Transverse colon (tissue), 4 donors: ENCODE measurements at regions not wholly inside any gene's neighbourhood (a gene's known extent, or its start where the extent isn't known, plus 50 kb on each side); places are given as distances from the start of the nearest gene placed in this dataset.

ENCODE experiments used
- DNase-seq: peaks from one replicate; pipeline ENCODE4 v3.0.0-alpha.2; 2019
- H3K27ac ChIP-seq, 4 donors: fragments of 200-600 bp; sonication (generic); 2 replicates each; pipeline ENCODE4 v1.5.1; 2016 to 2018; ENCODE audit warnings: inconsistent platforms in 4 of 4
- H3K27me3 ChIP-seq: fragments of 200-600 bp; sonication (generic); 2 replicates; pipeline ENCODE4 v1.5.1; 2017; ENCODE audit warnings: inconsistent platforms
- H3K36me3 ChIP-seq, 4 donors: fragments of 200-600 bp; sonication (generic); 2 replicates each; pipeline ENCODE4 v1.5.1; 2017 to 2019; ENCODE audit warnings: inconsistent platforms in 4 of 4
- H3K4me1 ChIP-seq, 4 donors: fragments of 200-600 bp; sonication (generic); 2 replicates each; pipeline ENCODE4 v1.5.1; 2017 to 2020; ENCODE audit warnings: inconsistent platforms in 4 of 4
- H3K4me3 ChIP-seq, 4 donors: fragments of 200-600 bp; sonication (generic); 1 replicate in 1 of 4; 2 replicates in 3 of 4; pipeline versions ENCODE4 v1.5.1 to v1.6.1; 2017 to 2019; ENCODE audit warnings: inconsistent platforms in 4 of 4
- H3K9me3 ChIP-seq, 2 donors: fragments of 200-600 bp; sonication (generic); 2 replicates each; pipeline ENCODE4 v1.5.1; 2017 to 2019; ENCODE audit warnings: inconsistent platforms in 2 of 2
- EP300 ChIP-seq: sonication (generic); formaldehyde crosslinking; IDR thresholded peaks from one replicate; pipeline ENCODE4 v1.6.1; 2017; ENCODE audit warnings: antibody characterized with exemption, low read depth
- POLR2A ChIP-seq: fragments of 450-650 bp; IDR thresholded peaks from one replicate; pipeline ENCODE4 v1.6.1; 2016; ENCODE audit warnings: antibody characterized with exemption, mild to moderate bottlenecking, moderate library complexity
- POLR2AphosphoS5 ChIP-seq, 3 donors: sonication (generic); formaldehyde crosslinking; IDR thresholded peaks; one replicate each; pipeline ENCODE4 v1.6.1; 2016; ENCODE audit warnings: antibody characterized with exemption in 3 of 3
- WGBS, 2 donors: methylation state at CpG; one replicate each; pipeline ENCODE4 v1.1.5; 2018; ENCODE audit warnings: low coverage in 1 of 2; 5-methylcytosine and 5-hydroxymethylcytosine counted together
- in situ Hi-C, 4 donors: fragments of 200-750 bp; cut with MboI; loops; one replicate each; pipeline versions ENCODE4 v1.15.0 to v1.15.1; 2017; ENCODE audit warnings: low sequenced_read_pairs in 3 of 4, low pct_ligation_motif_present in 1 of 4, low pct_unique_long_range_greater_than_20kb in 1 of 4
- intact Hi-C: fragments of 100-400 bp; cut with DNase I; formaldehyde crosslinking; loops from one replicate; pipeline ENCODE4 v1.15.1; 2023; ENCODE audit warnings: low total_unique reads
- TF ChIP-seq, protein P1 (sequence below), 5 experiments: fragments of 200-600 bp in 3 of 5; fragments of 450-650 bp in 2 of 5; sonication (generic) in 3 of 5; IDR thresholded peaks; 1 replicate in 2 of 5; 2 replicates in 3 of 5; pipeline ENCODE4 v1.5.1; 2016 to 2017; ENCODE audit warnings: antibody characterized with exemption in 5 of 5, inconsistent platforms in 3 of 5, mild to moderate bottlenecking in 2 of 5, moderate library complexity in 1 of 5

DNA sequence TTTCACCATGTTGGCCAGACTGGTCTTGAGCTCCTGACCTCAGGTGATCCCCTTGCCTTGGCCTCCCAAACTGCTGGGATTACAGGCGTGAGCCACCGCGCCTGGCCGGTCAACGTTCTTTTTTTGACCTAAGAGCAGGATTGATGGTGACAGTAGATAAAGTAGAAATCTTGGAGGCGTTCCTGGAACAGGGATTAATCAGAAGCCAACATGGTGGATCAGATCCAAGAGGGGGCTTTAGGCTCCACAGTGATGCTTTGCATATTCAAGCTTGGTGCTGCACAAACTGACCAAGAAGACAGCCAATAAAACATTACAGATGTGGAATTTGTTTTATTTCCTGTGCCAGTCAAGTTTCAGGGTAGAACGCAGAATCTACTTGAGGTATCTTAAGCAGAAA is 271.2 kb downstream of the FGF9 start:
- H3K27me3 ChIP-seq, result no peaks in the 10 kb centered on the region
- in situ Hi-C loops (no loop called here), intact Hi-C loops (no loop called here)
- H3K4me3 ChIP-seq, result no peak overlapping the region
- no peak overlapping the region for H3K27ac ChIP-seq
- DNase-seq, result no peak
- H3K4me1 ChIP-seq, result no peaks in the 10 kb centered on the region
- no peak for TF ChIP-seq POLR2A
- no peak for TF ChIP-seq EP300
- no peak for TF ChIP-seq POLR2AphosphoS5 (IDR thresholded peaks at IDR 0.05)
- TF ChIP-seq, protein P1, sequence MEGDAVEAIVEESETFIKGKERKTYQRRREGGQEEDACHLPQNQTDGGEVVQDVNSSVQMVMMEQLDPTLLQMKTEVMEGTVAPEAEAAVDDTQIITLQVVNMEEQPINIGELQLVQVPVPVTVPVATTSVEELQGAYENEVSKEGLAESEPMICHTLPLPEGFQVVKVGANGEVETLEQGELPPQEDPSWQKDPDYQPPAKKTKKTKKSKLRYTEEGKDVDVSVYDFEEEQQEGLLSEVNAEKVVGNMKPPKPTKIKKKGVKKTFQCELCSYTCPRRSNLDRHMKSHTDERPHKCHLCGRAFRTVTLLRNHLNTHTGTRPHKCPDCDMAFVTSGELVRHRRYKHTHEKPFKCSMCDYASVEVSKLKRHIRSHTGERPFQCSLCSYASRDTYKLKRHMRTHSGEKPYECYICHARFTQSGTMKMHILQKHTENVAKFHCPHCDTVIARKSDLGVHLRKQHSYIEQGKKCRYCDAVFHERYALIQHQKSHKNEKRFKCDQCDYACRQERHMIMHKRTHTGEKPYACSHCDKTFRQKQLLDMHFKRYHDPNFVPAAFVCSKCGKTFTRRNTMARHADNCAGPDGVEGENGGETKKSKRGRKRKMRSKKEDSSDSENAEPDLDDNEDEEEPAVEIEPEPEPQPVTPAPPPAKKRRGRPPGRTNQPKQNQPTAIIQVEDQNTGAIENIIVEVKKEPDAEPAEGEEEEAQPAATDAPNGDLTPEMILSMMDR (IDR thresholded peaks at IDR 0.05), result no peak
- H3K9me3 ChIP-seq, result peaks cover 11 to 24% of the 10 kb centered on the region in 2 donors
- no peaks in the 10 kb centered on the region for H3K36me3 ChIP-seq
- 86 to 98% methylated on average over 6 to 7 of the region's 7 CpGs for WGBS, 2 donors

DNA sequence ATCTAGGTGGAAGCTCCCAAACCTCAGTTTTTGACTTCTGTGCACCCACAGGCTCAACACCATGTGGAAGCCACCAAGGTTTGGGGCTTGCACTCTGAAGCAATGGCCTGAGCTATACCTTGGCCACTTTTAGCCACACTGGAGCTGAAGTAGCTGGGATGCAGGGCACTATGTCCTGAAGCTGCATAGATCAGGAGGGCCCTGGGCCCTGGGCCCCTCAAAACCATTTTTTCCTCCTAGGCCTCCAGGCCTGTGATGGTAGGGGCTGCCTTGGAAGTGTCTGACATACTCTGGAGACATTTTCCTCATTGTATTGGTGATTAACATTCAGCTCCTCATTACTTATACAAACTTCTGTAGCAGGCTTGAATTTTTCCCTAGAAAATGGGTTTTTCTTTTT is 273.7 kb downstream of the FGF9 start:
- H3K27me3 ChIP-seq, result no peaks in the 10 kb centered on the region
- DNase-seq, result no peak
- no peaks in the 10 kb centered on the region for H3K4me1 ChIP-seq
- in situ Hi-C loops, result no loop called here
- no peak overlapping the region for H3K27ac ChIP-seq
- H3K36me3 ChIP-seq, result no peaks in the 10 kb centered on the region
- peaks cover 11 to 24% of the 10 kb centered on the region in 2 donors for H3K9me3 ChIP-seq
- H3K4me3 ChIP-seq, result no peak overlapping the region
- intact Hi-C loops, result no loop called here
- TF ChIP-seq, protein P1 (IDR thresholded peaks at IDR 0.05), result no peak
- TF ChIP-seq POLR2A, result no peak
- TF ChIP-seq EP300, result no peak
- no peak for TF ChIP-seq POLR2AphosphoS5 (IDR thresholded peaks at IDR 0.05)

DNA sequence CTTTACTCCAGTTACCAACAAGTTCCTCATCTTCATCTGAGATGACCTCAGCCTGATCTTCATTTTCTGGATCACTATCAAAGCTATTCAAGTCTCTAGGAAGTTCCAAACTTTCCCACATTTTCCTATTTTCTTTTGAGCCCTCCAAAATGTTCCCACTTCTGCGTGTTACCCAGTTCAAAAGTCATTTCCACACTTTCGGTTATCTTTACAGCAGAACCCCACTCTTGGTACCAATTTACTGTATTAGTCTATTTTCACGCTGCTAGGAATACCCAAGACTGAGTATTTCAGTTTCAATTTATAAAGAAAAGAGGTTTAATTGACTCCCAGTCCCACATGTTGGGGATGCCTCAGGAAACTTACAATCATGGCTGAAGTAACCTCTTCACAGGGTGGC is 274.3 kb downstream of the FGF9 start:
- in situ Hi-C loops (no loop called here), intact Hi-C loops (no loop called here)
- 88 to 96% methylated on average over 3 of the region's 3 CpGs for whole genome bisulfite sequencing, 2 donors
- Histone ChIP-seq H3K27ac (no peak overlapping the region), H3K36me3 (no peaks in the 10 kb centered on the region), H3K4me3 (no peak overlapping the region), H3K9me3 (peaks cover 11 to 24% of the 10 kb centered on the region in 2 donors), H3K4me1 (no peaks in the 10 kb centered on the region), H3K27me3 (no peaks in the 10 kb centered on the region)
- no peak for TF ChIP-seq EP300
- no peak for TF ChIP-seq POLR2AphosphoS5 (IDR thresholded peaks at IDR 0.05)
- TF ChIP-seq POLR2A, result no peak
- TF ChIP-seq, protein P1 (IDR thresholded peaks at IDR 0.05), result no peak
- no peak for DNase-seq

DNA sequence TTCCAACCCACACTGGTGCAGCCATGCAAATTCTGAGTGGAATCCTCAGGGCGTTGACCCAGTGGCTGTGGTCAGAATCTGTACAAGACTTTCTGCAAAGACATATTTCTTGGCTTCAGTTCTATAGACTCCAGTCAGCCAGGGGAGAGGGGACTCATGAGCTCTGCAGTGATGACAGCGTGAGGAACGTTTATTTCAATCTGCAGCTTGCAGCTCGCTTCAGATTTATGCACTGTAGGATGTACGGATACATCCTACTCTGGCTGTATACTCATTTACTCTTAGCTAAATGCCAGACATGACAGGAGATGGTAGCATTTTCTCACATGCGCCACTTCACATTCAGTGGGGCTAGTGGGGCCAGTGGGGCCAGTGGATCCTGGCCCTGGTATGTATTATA is 276.1 kb downstream of the FGF9 start:
- in situ Hi-C loops, result no loop called here
- H3K4me3 ChIP-seq, result no peak overlapping the region
- no peaks in the 10 kb centered on the region for H3K27me3 ChIP-seq
- no peak for TF ChIP-seq POLR2AphosphoS5 (IDR thresholded peaks at IDR 0.05)
- TF ChIP-seq, protein P1 (IDR thresholded peaks at IDR 0.05), result no peak
- no peak for TF ChIP-seq POLR2A
- TF ChIP-seq EP300, result no peak
- no peak overlapping the region for H3K27ac ChIP-seq
- intact Hi-C loops, result no loop called here
- 80% methylated on average over 6 of the region's 6 CpGs; no CpG with 5 or more reads in 1 of the 2 donors for WGBS, 2 donors
- no peaks in the 10 kb centered on the region for H3K4me1 ChIP-seq
- peaks cover 11 to 24% of the 10 kb centered on the region in 2 donors for H3K9me3 ChIP-seq
- no peaks in the 10 kb centered on the region for H3K36me3 ChIP-seq
- DNase-seq, result no peak
